ENCODE measurements at regions not wholly inside any gene's neighbourhood (a gene's known extent, or its start where the extent isn't known, plus 50 kb on each side); places are given as distances from the start of the nearest gene placed in this dataset.
"Not testable (repeated sequence)": the region's sequence is repeated elsewhere in the genome, so short reads cannot be mapped to it uniquely, and the experiment has no call there.

DNA sequence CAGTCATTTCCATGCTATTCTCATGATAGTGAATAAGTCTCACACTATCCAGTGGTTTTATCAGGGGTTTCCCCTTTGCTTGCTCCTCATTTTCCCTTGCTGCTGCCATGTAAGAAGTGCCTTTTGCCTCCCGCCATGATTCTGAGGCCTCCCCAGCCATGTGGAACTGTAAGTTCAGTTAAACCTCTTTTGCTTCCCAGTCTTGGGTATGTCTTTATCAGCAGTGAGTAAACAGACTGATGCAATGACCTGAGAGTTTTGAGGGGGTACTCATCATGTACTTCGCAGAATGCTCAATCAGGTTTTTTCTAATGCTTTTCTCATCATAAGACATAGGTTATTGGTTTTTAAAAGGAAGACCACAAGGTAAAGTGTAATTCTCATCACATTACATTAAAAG, 949.4 kb upstream of the ADAMTS5 start:
- in situ Hi-C loops (cut with HindIII; ENCODE audit: low pct_ligation_motif_present, low sequenced_read_pairs); H3K36me3 ChIP-seq (replicated peaks): not testable (repeated sequence)

GRCh38 chr21:27912133-27912532, 945.2 kb upstream of the ADAMTS5 start:
- in situ Hi-C loops (cut with HindIII; ENCODE audit: low pct_ligation_motif_present, low sequenced_read_pairs), result not testable (repeated sequence)

More for the DNA sequence above, 949.4 kb upstream of the ADAMTS5 start:
- H3K27me3 ChIP-seq (replicated peaks); H3K4me3 ChIP-seq (ENCODE audit: low read depth, low read length): not testable (repeated sequence)
- peak; percentile 85 for DNase-seq
- H3K27ac ChIP-seq, result peak overlapping the region; percentile 51

GRCh38 chr21:27909487-27909886, 942.6 kb upstream of the ADAMTS5 start:
- not testable (repeated sequence) for DNase-seq; H3K27me3 ChIP-seq (replicated peaks)

More at GRCh38 chr21:27912133-27912532, 945.2 kb upstream of the ADAMTS5 start:
- H3K4me3 ChIP-seq (ENCODE audit: low read depth, low read length); H3K36me3 ChIP-seq (replicated peaks); DNase-seq; H3K27ac ChIP-seq; H3K27me3 ChIP-seq (replicated peaks): not testable (repeated sequence)

GRCh38 chr21:27908816-27909215, 941.9 kb upstream of the ADAMTS5 start:
- in situ Hi-C loops (cut with HindIII; ENCODE audit: low pct_ligation_motif_present, low sequenced_read_pairs); H3K27me3 ChIP-seq (replicated peaks); DNase-seq; H3K36me3 ChIP-seq (replicated peaks); H3K4me3 ChIP-seq (ENCODE audit: low read depth, low read length): not testable (repeated sequence)
- H3K27ac ChIP-seq, result peak overlapping the region; percentile 71

More at GRCh38 chr21:27909487-27909886, 942.6 kb upstream of the ADAMTS5 start:
- in situ Hi-C loops (cut with HindIII; ENCODE audit: low pct_ligation_motif_present, low sequenced_read_pairs); H3K36me3 ChIP-seq (replicated peaks); H3K4me3 ChIP-seq (ENCODE audit: low read depth, low read length): not testable (repeated sequence)
- H3K27ac ChIP-seq, result peak overlapping the region; percentile 71

DNA sequence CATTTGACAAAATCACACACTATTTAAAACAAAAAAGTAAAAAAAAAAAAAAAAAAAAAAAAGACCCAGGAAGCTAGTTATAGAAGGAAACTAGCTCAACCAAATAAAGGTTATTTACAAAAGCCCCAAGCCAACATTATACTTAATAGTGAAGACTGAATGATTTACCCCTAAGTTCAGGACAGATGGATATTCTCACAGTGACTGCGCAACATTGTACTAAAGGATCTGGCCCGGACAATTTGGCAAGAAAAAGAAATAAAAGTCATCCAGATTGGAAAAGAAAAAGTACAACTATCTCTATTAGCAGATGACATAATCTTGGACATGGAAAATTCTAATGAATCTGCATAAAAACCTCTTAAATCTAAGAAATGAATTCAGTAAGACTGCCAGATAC, 936.0 kb upstream of the ADAMTS5 start:
- H3K36me3 ChIP-seq (replicated peaks); H3K27me3 ChIP-seq (replicated peaks); H3K4me3 ChIP-seq (ENCODE audit: low read depth, low read length); in situ Hi-C loops (cut with HindIII; ENCODE audit: low pct_ligation_motif_present, low sequenced_read_pairs); H3K27ac ChIP-seq; DNase-seq: not testable (repeated sequence)

GRCh38 chr21:27893619-27894018, 926.7 kb upstream of the ADAMTS5 start:
- peak; percentile 7 for DNase-seq
- H3K36me3 ChIP-seq (replicated peaks); H3K27ac ChIP-seq; H3K27me3 ChIP-seq (replicated peaks); H3K4me3 ChIP-seq (ENCODE audit: low read depth, low read length); in situ Hi-C loops (cut with HindIII; ENCODE audit: low pct_ligation_motif_present, low sequenced_read_pairs): not testable (repeated sequence)

DNA sequence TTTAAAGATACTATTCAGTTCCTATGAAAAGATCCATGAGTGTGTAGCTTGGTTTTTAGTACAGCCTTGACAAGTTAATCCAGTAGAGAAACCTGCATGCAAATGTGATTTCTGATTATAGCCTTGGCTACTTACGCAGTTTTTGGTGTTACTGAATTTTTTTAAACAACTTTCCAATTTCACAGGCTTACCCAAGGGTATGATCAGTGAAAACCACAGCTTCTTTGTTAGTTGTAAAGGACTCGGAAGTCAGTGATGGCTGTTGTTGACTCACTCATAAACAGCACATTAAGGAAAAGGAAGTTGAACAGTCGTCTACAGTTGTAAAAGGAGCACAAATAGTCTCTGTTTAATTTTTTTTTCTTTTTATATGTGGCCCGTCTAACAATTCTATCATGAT, 924.6 kb upstream of the ADAMTS5 start:
- not testable (repeated sequence) for H3K27ac ChIP-seq

DNA sequence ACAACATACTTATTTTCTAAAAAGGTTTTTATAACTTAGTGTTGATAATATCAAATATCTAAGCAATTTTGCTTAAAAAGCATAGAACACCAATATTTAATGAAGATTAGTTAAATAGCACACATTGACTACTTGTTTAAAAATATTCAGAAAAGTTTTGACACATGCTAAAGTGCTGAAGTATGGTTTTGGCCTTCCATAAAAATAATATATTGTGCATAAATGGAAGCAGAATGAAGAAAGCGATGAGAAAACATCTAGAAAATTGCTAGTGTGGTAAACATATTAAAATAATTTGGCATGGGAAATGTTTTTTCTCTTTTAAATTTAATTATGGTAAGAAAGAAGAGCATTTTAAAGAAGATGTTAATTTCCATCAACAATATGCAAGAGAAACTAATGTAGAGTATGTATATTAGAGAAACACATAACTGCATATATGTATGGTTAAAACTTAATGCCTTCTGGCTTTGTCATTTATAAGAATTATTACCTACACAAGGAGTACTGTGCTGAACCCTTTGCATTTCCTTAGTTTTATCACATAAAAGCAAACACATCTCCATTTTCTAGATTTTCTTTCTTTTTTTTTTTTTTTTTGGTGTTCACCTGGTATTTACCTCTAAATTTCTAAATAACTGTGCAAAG, 921.0 kb upstream of the ADAMTS5 start:
- H3K27me3 ChIP-seq (replicated peaks); H3K27ac ChIP-seq; H3K4me3 ChIP-seq (ENCODE audit: low read depth, low read length); in situ Hi-C loops (cut with HindIII; ENCODE audit: low pct_ligation_motif_present, low sequenced_read_pairs); DNase-seq; H3K36me3 ChIP-seq (replicated peaks): not testable (repeated sequence)

More for the DNA sequence above, 924.6 kb upstream of the ADAMTS5 start:
- H3K4me3 ChIP-seq (ENCODE audit: low read depth, low read length); in situ Hi-C loops (cut with HindIII; ENCODE audit: low pct_ligation_motif_present, low sequenced_read_pairs); H3K27me3 ChIP-seq (replicated peaks); DNase-seq; H3K36me3 ChIP-seq (replicated peaks): not testable (repeated sequence)

DNA sequence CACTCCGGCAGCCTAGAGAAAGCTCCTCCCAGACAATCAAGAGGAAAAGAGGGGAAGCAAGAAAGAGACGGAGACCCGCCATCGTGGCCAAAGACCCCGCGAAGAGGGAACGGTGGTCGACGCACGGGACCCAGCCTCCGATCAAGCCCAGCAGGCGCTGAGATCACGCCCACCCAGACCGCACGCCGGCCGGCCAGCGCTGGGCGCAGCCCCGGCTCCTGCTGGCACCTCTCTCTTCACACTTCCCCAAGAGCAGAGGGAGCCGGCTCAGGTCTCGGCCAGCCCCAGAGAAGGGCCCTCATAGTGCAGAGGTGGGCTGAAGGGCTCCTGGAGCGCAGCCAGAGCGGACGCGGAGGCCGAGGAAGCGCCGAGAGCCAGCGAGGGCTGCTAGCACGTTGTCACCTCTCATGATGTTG, 918.4 kb upstream of the ADAMTS5 start:
- Histone ChIP-seq H3K4me3 (ENCODE audit: low read depth, low read length) (no peak overlapping the region), H3K27me3 (replicated peaks) (no peaks in the 10 kb centered on the region), H3K36me3 (replicated peaks) (no peaks in the 10 kb centered on the region), H3K27ac (no peak overlapping the region)
- no peak for DNase-seq
- in situ Hi-C loops (cut with HindIII; ENCODE audit: low pct_ligation_motif_present, low sequenced_read_pairs), result no loop called here
- TF ChIP-seq CTCF (IDR thresholded peaks at IDR 0.05; ENCODE audit: low read depth, low read length, missing control alignments), result no peak

DNA sequence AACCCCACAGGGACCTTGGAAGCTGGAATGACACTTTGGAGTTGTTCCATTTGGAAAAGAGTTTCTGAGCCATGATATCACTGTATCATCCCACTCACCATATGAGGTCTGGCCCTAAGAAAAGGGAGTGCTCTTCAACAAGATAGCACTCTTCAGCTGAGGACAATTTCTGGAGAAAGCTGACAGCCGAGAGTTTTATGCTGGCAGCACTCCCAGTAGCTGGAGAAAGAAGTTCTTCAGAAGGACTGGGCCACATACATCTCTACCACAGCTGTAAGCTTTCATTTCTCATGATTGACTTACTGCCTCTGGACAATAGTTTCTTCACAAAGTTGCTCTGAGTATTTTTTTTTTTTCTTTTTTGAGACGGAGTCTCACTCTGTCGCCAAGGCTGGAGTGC, 914.4 kb upstream of the ADAMTS5 start:
- H3K27me3 ChIP-seq (replicated peaks); H3K36me3 ChIP-seq (replicated peaks); DNase-seq; H3K27ac ChIP-seq; H3K4me3 ChIP-seq (ENCODE audit: low read depth, low read length); in situ Hi-C loops (cut with HindIII; ENCODE audit: low pct_ligation_motif_present, low sequenced_read_pairs): not testable (repeated sequence)

DNA sequence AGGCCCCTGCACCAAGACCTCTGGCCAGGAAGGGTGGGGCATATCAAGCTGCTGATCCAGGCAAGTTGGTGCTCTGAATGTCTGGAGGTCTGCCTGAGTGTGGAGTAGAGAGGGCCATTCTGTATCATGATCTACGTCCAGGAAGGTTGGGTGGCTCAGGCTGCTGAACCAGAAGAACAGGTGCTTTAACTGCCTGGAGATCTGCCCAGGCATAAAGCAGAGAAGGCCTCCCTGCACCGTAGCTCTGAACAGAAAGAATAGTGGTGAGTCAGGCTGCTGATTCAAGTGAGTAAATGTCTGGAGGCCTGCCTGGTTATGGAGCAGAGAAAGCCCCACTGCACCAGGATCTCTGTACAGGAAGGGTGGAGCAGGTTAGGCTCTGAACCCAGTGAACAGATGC, 905.5 kb upstream of the ADAMTS5 start:
- H3K27ac ChIP-seq; H3K27me3 ChIP-seq (replicated peaks); H3K4me3 ChIP-seq (ENCODE audit: low read depth, low read length); H3K36me3 ChIP-seq (replicated peaks); DNase-seq; in situ Hi-C loops (cut with HindIII; ENCODE audit: low pct_ligation_motif_present, low sequenced_read_pairs): not testable (repeated sequence)

DNA sequence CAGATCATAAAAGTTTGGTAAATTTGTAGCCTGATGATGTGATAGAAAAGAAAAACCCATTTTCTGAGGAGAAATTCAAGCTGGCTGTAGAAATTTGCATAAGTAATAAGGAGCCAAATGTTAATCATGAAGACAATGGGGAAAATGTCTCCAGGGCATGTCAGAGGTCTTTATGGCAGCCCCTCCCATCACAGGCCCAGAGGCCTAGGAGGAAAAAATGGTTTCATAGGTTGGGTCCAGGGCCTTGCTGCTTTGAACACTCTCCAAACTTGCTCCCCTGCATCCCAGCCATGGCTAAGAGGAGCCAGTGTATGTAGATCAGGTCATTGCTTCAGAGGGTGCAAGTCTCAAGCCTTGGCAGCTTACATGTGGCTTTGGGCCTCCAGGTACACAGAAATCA, 903.9 kb upstream of the ADAMTS5 start:
- H3K27me3 ChIP-seq (replicated peaks); DNase-seq; in situ Hi-C loops (cut with HindIII; ENCODE audit: low pct_ligation_motif_present, low sequenced_read_pairs); H3K27ac ChIP-seq; H3K36me3 ChIP-seq (replicated peaks); H3K4me3 ChIP-seq (ENCODE audit: low read depth, low read length): not testable (repeated sequence)

DNA sequence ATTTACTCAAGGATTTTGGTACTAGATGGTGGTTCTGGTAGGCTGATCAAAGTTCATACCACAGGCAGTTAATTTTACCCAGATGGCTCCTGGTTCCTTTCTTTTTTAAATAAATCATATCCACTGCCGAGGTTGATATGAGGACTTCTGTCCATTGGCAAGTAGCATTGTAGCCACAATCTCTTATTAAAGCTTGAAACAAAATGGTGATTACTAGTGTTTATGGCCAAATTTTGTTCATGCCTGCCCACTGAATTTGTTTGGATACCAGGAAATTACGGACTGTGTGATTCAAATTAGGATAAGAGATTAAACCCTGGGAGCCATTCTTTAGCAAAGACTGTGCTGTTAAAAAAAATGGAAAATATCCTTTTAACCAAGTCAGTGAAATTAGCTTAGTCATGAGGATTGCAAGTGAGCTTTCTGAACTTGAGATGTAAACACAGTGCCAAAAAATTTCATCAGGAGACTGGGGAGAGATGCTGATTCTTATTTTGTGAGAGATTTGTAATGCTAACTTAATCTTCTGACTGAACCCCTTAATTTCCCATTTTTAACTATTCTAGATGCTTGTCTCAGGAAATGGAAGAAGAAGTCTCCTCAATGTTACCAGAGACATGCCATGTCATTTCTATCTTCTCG, 893.5 kb upstream of the ADAMTS5 start:
- DNase-seq, H3K27ac ChIP-seq: not testable (repeated sequence)

More for the DNA sequence above, 893.5 kb upstream of the ADAMTS5 start:
- H3K27me3 ChIP-seq (replicated peaks); in situ Hi-C loops (cut with HindIII; ENCODE audit: low pct_ligation_motif_present, low sequenced_read_pairs); H3K36me3 ChIP-seq (replicated peaks); H3K4me3 ChIP-seq (ENCODE audit: low read depth, low read length): not testable (repeated sequence)

All from brain microvascular endothelial cell (primary cell).